Gastroesophageal sphincter (tissue), 4 donors: ENCODE measurements at regions not wholly inside any gene's neighbourhood (a gene's known extent, or its start where the extent isn't known, plus 50 kb on each side); places are given as distances from the start of the nearest gene placed in this dataset.

Experiments used
- ATAC-seq: fragments of 150-250 bp; one replicate; pipeline ENCODE4 v1.9.1; 2016; ENCODE audit warnings: mild to moderate bottlenecking, moderate library complexity
- H3K27ac ChIP-seq, 4 donors: fragments of 200-600 bp; sonication (generic) in 3 of 4; 1 replicate in 3 of 4; 2 replicates in 1 of 4; pipeline ENCODE4 v1.5.1; 2016 to 2019
- H3K27me3 ChIP-seq: fragments of 200-600 bp; sonication (generic); one replicate; pipeline ENCODE4 v1.5.1; 2019
- H3K36me3 ChIP-seq, 2 donors: fragments of 200-600 bp; sonication (generic); one replicate each; pipeline ENCODE4 v1.5.1; 2019; ENCODE audit warnings: control low read depth in 1 of 2
- H3K4me1 ChIP-seq, 3 donors: fragments of 200-600 bp; sonication (generic); 1 replicate in 2 of 3; 2 replicates in 1 of 3; pipeline ENCODE4 v1.5.1; 2016 to 2019; ENCODE audit warnings: control low read depth in 2 of 3
- H3K4me3 ChIP-seq, 2 donors: fragments of 200-600 bp; sonication (generic); one replicate each; pipeline ENCODE4 v1.5.1; 2019; ENCODE audit warnings: mild to moderate bottlenecking in 1 of 2, moderate library complexity in 1 of 2
- H3K9me3 ChIP-seq, 3 donors: fragments of 200-600 bp; sonication (generic); one replicate each; pipeline ENCODE4 v1.5.1; 2017 to 2019; ENCODE audit warnings: control low read depth in 2 of 3
- EP300 ChIP-seq: sonication (generic); formaldehyde crosslinking; IDR thresholded peaks from one replicate; pipeline ENCODE4 v1.6.1; 2017; ENCODE audit warnings: antibody characterized with exemption, mild to moderate bottlenecking
- POLR2A ChIP-seq, 2 donors: fragments of 450-650 bp; IDR thresholded peaks; one replicate each; pipeline ENCODE4 v1.6.1; 2017; ENCODE audit warnings: antibody characterized with exemption in 2 of 2, mild to moderate bottlenecking in 2 of 2, moderate library complexity in 1 of 2
- POLR2AphosphoS5 ChIP-seq: sonication (generic); formaldehyde crosslinking; IDR thresholded peaks from one replicate; pipeline ENCODE4 v1.6.1; 2017; ENCODE audit warnings: antibody characterized with exemption
- WGBS, 2 donors: methylation state at CpG; one replicate each; pipeline ENCODE4 v1.1.5; 2018; ENCODE audit warnings: low coverage in 1 of 2; 5-methylcytosine and 5-hydroxymethylcytosine counted together
- TF ChIP-seq, protein P1 (sequence below), 4 experiments: fragments of 200-600 bp in 2 of 4; fragments of 450-650 bp in 2 of 4; sonication (generic) in 1 of 4; IDR thresholded peaks; one replicate each; pipeline ENCODE4 v1.5.1; 2017 to 2019; ENCODE audit warnings: antibody characterized with exemption in 4 of 4, mild to moderate bottlenecking in 2 of 4, moderate library complexity in 2 of 4

- Histone ChIP-seq H3K36me3 (no peaks in the 10 kb centered on the region), H3K9me3 (no peaks in the 10 kb centered on the region), H3K27ac (no peak overlapping the region), H3K4me3 (no peak overlapping the region), H3K4me1 (no peaks in the 10 kb centered on the region), H3K27me3 (no peaks in the 10 kb centered on the region)
- WGBS, 2 donors, result 76 to 89% methylated on average over 2 of the region's 2 CpGs
- ATAC-seq, result no peak
- TF ChIP-seq POLR2A (IDR thresholded peaks at IDR 0.05) (no peak), POLR2AphosphoS5 (no peak), EP300 (no peak)
- TF ChIP-seq, protein P1, sequence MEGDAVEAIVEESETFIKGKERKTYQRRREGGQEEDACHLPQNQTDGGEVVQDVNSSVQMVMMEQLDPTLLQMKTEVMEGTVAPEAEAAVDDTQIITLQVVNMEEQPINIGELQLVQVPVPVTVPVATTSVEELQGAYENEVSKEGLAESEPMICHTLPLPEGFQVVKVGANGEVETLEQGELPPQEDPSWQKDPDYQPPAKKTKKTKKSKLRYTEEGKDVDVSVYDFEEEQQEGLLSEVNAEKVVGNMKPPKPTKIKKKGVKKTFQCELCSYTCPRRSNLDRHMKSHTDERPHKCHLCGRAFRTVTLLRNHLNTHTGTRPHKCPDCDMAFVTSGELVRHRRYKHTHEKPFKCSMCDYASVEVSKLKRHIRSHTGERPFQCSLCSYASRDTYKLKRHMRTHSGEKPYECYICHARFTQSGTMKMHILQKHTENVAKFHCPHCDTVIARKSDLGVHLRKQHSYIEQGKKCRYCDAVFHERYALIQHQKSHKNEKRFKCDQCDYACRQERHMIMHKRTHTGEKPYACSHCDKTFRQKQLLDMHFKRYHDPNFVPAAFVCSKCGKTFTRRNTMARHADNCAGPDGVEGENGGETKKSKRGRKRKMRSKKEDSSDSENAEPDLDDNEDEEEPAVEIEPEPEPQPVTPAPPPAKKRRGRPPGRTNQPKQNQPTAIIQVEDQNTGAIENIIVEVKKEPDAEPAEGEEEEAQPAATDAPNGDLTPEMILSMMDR (IDR thresholded peaks at IDR 0.05), result no peak
These were observed 130.5 kb upstream of the SMAD1 start for GRCh38 chr4:145351162-145351561.

- WGBS, 2 donors, result 75 to 88% methylated on average over 3 to 4 of the region's 4 CpGs
- no peak overlapping the region for H3K27ac ChIP-seq
- no peaks in the 10 kb centered on the region for H3K27me3 ChIP-seq
- no peaks in the 10 kb centered on the region for H3K9me3 ChIP-seq
- no peaks in the 10 kb centered on the region for H3K36me3 ChIP-seq
- ATAC-seq, result no peak
- no peak for TF ChIP-seq POLR2A (IDR thresholded peaks at IDR 0.05)
- no peak for TF ChIP-seq EP300
- TF ChIP-seq POLR2AphosphoS5, result no peak
- TF ChIP-seq, protein P1 (IDR thresholded peaks at IDR 0.05), result no peak
- H3K4me1 ChIP-seq, result no peaks in the 10 kb centered on the region
- H3K4me3 ChIP-seq, result no peak overlapping the region
These were observed 133.4 kb upstream of the SMAD1 start for GRCh38 chr4:145348291-145348690.

DNA sequence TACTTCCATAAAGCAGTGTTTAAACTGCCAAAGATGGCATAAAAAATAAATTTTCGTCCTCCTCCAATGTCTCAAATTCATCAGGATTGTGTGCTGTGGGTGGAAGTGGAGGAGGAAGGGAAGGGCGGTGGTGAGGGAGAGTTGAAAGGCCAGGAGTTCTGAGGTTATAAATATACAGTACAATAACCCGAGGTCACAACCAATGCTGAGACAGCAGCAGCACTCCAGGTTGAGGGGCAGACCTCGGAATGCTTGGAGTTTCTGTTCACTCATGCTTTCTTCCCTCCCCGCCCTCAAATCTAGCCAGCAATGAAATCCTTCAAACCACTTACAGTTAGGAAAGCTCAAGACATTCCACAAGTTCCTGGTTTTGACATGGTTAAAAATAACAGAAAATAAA is 134.0 kb upstream of the SMAD1 start:
- 49 to 59% methylated on average over 4 to 5 of the region's 5 CpGs for WGBS, 2 donors
- TF ChIP-seq, protein P1 (IDR thresholded peaks at IDR 0.05), result no peak
- no peak for TF ChIP-seq POLR2A (IDR thresholded peaks at IDR 0.05)
- TF ChIP-seq EP300, result no peak
- TF ChIP-seq POLR2AphosphoS5, result no peak
- H3K27ac ChIP-seq, result no peak overlapping the region

DNA sequence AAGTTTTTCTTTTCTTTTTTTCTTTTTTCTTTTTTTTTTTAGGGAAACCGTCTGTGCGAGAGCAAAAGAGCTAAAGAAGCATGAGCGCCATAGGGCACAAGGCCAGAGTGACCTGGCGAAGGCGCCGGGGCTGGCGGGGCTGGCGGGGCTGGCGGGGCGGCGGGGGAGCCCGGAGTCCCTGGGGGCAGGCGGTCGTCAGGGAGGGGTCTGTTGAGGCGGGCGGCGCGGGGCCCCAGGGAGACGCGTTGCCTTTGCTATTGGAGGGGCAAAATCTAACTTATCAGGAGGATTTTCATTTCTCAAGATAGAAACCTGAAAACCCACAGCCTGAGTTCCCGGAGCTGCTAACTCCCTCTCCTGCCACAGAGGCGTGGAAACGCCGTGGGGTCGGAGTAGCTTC is 135.6 kb upstream of the SMAD1 start:
- Histone ChIP-seq H3K27me3 (no peaks in the 10 kb centered on the region), H3K4me3 (no peak overlapping the region), H3K4me1 (no peaks in the 10 kb centered on the region), H3K27ac (no peak overlapping the region), H3K9me3 (no peaks in the 10 kb centered on the region), H3K36me3 (no peaks in the 10 kb centered on the region)
- TF ChIP-seq POLR2A (IDR thresholded peaks at IDR 0.05) (no peak), EP300 (no peak), POLR2AphosphoS5 (no peak)
- TF ChIP-seq, protein P1 (IDR thresholded peaks at IDR 0.05), result no peak
- no peak for ATAC-seq
- WGBS, 2 donors, result 98% methylated on average over 10 of the region's 25 CpGs; no CpG with 5 or more reads in 1 of the 2 donors

More for the DNA sequence above, 134.0 kb upstream of the SMAD1 start:
- H3K4me3 ChIP-seq, result no peak overlapping the region
- H3K4me1 ChIP-seq, result no peaks in the 10 kb centered on the region
- H3K27me3 ChIP-seq, result no peaks in the 10 kb centered on the region
- no peak for ATAC-seq
- H3K36me3 ChIP-seq, result no peaks in the 10 kb centered on the region
- H3K9me3 ChIP-seq, result no peaks in the 10 kb centered on the region

DNA sequence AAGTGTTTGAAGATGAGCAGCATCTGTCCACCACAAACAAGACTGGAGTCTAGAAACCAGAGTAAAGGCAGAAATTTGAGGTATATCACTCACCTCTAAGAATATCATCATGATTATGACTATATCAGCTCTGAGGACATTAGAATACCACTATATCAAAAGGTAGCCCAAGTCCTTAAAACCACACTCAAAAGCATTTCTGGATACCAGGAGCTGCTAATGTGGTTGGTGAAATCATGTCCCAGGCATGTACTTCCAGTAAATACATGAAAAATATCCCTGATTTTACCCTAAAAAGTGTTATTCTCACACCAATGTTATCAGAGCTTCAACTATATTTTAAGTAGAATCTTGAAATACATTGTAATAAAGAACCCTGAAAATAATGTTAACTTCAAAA is 136.3 kb upstream of the SMAD1 start:
- no peaks in the 10 kb centered on the region for H3K4me1 ChIP-seq
- no peak overlapping the region for H3K27ac ChIP-seq
- H3K36me3 ChIP-seq, result no peaks in the 10 kb centered on the region
- no peak for ATAC-seq
- no peak overlapping the region for H3K4me3 ChIP-seq
- no peaks in the 10 kb centered on the region for H3K9me3 ChIP-seq
- TF ChIP-seq POLR2AphosphoS5 (no peak), POLR2A (IDR thresholded peaks at IDR 0.05) (no peak), EP300 (no peak)
- TF ChIP-seq, protein P1 (IDR thresholded peaks at IDR 0.05), result no peak
- no peaks in the 10 kb centered on the region for H3K27me3 ChIP-seq
